H9 (cell line): ENCODE measurements at regions not wholly inside any gene's neighbourhood (a gene's known extent, or its start where the extent isn't known, plus 50 kb on each side); places are given as distances from the start of the nearest gene placed in this dataset.

Experiments used
- DNase-seq: peaks from one replicate; pipeline ENCODE4 v3.0.0-alpha.2; 2017
- H2AFZ ChIP-seq: one replicate; pipeline ENCODE4 v1.6.1; 2013; ENCODE audit warnings: mild to moderate bottlenecking, low read length, control low read depth, moderate library complexity
- H2AK5ac ChIP-seq: 2 replicates; pipeline ENCODE4 v1.6.1; 2013; ENCODE audit warnings: low read length, control low read depth, mixed read lengths; ENCODE audit not compliant: insufficient read length
- H2BK120ac ChIP-seq: one replicate; pipeline ENCODE4 v1.6.1; 2013; ENCODE audit warnings: low read depth, mild to moderate bottlenecking, low read length, control low read depth, inconsistent platforms; ENCODE audit not compliant: poor library complexity, severe bottlenecking
- H2BK12ac ChIP-seq: 2 replicates; pipeline ENCODE4 v1.6.1; 2013; ENCODE audit warnings: low read length, control low read depth, mixed read lengths, low read depth; ENCODE audit not compliant: insufficient read length
- H2BK15ac ChIP-seq: 2 replicates; pipeline ENCODE4 v1.6.1; 2013; ENCODE audit warnings: low read depth, low read length, control low read depth
- H2BK20ac ChIP-seq: one replicate; pipeline ENCODE4 v1.6.1; 2013; ENCODE audit warnings: low read depth, mild to moderate bottlenecking, low read length, control low read depth, inconsistent platforms; ENCODE audit not compliant: poor library complexity, severe bottlenecking
- H2BK5ac ChIP-seq: 2 replicates; pipeline ENCODE4 v1.6.1; 2013; ENCODE audit warnings: low read length, control low read depth, mixed read lengths; ENCODE audit not compliant: insufficient read length
- H3K14ac ChIP-seq: 2 replicates; pipeline ENCODE4 v1.6.1; 2013; ENCODE audit warnings: low read length, control low read depth; ENCODE audit not compliant: insufficient read depth
- H3K18ac ChIP-seq: 2 replicates; pipeline ENCODE4 v1.6.1; 2013; ENCODE audit warnings: low read depth, mild to moderate bottlenecking, mixed read lengths, low read length, control low read depth; ENCODE audit not compliant: insufficient read length
- H3K23ac ChIP-seq: 2 replicates; pipeline ENCODE4 v1.6.1; 2013; ENCODE audit warnings: low read length, control low read depth, mixed read lengths, low read depth; ENCODE audit not compliant: insufficient read length
- H3K23me2 ChIP-seq: 2 replicates; pipeline ENCODE4 v1.6.1; 2013; ENCODE audit warnings: low read depth, mild to moderate bottlenecking, mixed read lengths, low read length, control low read depth; ENCODE audit not compliant: insufficient read length, poor library complexity, severe bottlenecking
- H3K27ac ChIP-seq: 2 replicates; pipeline ENCODE4 v1.5.1; 2013; ENCODE audit warnings: low read length, control low read depth, mixed read lengths, low read depth; ENCODE audit not compliant: insufficient read length
- H3K27me3 ChIP-seq: 2 replicates; pipeline ENCODE4 v1.6.1; 2013; ENCODE audit warnings: low read length, control low read depth, inconsistent platforms; ENCODE audit not compliant: insufficient read depth
- H3K4ac ChIP-seq: 2 replicates; pipeline ENCODE4 v1.6.1; 2013; ENCODE audit warnings: low read depth, mild to moderate bottlenecking, control low read depth, inconsistent platforms, low read length, moderate library complexity
- H3K4me1 ChIP-seq: 2 replicates; pipeline ENCODE4 v1.6.1; 2013; ENCODE audit warnings: low read length, control low read depth, inconsistent platforms; ENCODE audit not compliant: insufficient read depth
- H3K4me2 ChIP-seq: 2 replicates; pipeline ENCODE4 v1.6.1; 2013; ENCODE audit warnings: low read length, control low read depth, mixed read lengths; ENCODE audit not compliant: insufficient read length, insufficient read depth
- H3K56ac ChIP-seq: 2 replicates; pipeline ENCODE4 v1.6.1; 2013; ENCODE audit warnings: low read depth, mild to moderate bottlenecking, mixed read lengths, low read length, control low read depth; ENCODE audit not compliant: insufficient read length
- H3K79me1 ChIP-seq: 2 replicates; pipeline ENCODE4 v1.6.1; 2013; ENCODE audit warnings: low read depth, mild to moderate bottlenecking, moderate library complexity, low read length, control low read depth, inconsistent platforms; ENCODE audit not compliant: insufficient read depth, poor library complexity, severe bottlenecking
- H3K79me2 ChIP-seq: 2 replicates; pipeline ENCODE4 v1.6.1; 2013; ENCODE audit warnings: low read length, control low read depth, inconsistent platforms; ENCODE audit not compliant: insufficient read depth
- H3K9ac ChIP-seq: 2 replicates; pipeline ENCODE4 v1.6.1; 2013; ENCODE audit warnings: low read length, control low read depth, mixed read lengths; ENCODE audit not compliant: insufficient read length; ENCODE audit errors: extremely low read depth
- H3K9me3 ChIP-seq: one replicate; pipeline ENCODE4 v1.6.1; 2013; ENCODE audit warnings: low read depth, low read length, inconsistent platforms; ENCODE audit not compliant: control insufficient read depth
- H3T11ph ChIP-seq: one replicate; pipeline ENCODE4 v1.6.1; 2013; ENCODE audit warnings: mild to moderate bottlenecking, low read length, control low read depth, inconsistent platforms
- H4K20me1 ChIP-seq: one replicate; pipeline ENCODE4 v1.6.1; 2013; ENCODE audit not compliant: control insufficient read depth, insufficient read length, insufficient read depth
- H4K5ac ChIP-seq: 2 replicates; pipeline ENCODE4 v1.6.1; 2013; ENCODE audit warnings: low read depth, mild to moderate bottlenecking, mixed read lengths, low read length, control low read depth; ENCODE audit not compliant: insufficient read length
- H4K8ac ChIP-seq: replicated peaks from 2 replicates; pipeline ENCODE4 v1.6.1; 2013; ENCODE audit warnings: low read length, control low read depth, mixed read lengths, low read depth; ENCODE audit not compliant: insufficient read length
- H4K91ac ChIP-seq: 2 replicates; pipeline ENCODE4 v1.6.1; 2013; ENCODE audit warnings: low read depth, mild to moderate bottlenecking, moderate library complexity, mixed read lengths, low read length, control low read depth; ENCODE audit not compliant: insufficient read length
- H3K27ac Mint-ChIP-seq, 3 experiments: 2 replicates in 2 of 3; 3 replicates in 1 of 3; pipeline ENCODE4 v1.8.0; 2020 to 2021; ENCODE audit warnings: mixed read lengths in 3 of 3, mild to moderate bottlenecking in 1 of 3, moderate library complexity in 1 of 3
- H3K27me3 Mint-ChIP-seq: 2 replicates; pipeline ENCODE4 v1.8.0; 2021; ENCODE audit warnings: low read depth, mild to moderate bottlenecking, moderate library complexity, mixed read lengths
- H3K36me3 Mint-ChIP-seq, 3 experiments: 2 replicates in 2 of 3; 3 replicates in 1 of 3; pipeline ENCODE4 v1.8.0; 2020 to 2021; ENCODE audit warnings: low read depth in 3 of 3, mixed read lengths in 3 of 3; ENCODE audit not compliant: insufficient read depth in 1 of 3
- H3K4me1 Mint-ChIP-seq, 2 experiments: 2 replicates each; pipeline ENCODE4 v1.8.0; 2020; ENCODE audit warnings: mixed read lengths in 2 of 2
- H3K4me3 Mint-ChIP-seq, 2 experiments: 2 replicates in 1 of 2; 3 replicates in 1 of 2; pipeline ENCODE4 v1.8.0; 2020 to 2021; ENCODE audit warnings: mild to moderate bottlenecking in 2 of 2, mixed read lengths in 2 of 2, moderate library complexity in 1 of 2
- H3K9me3 Mint-ChIP-seq, 2 experiments: 2 replicates in 1 of 2; 3 replicates in 1 of 2; pipeline ENCODE4 v1.8.0; 2020; ENCODE audit warnings: mild to moderate bottlenecking in 2 of 2, mixed read lengths in 2 of 2, moderate library complexity in 1 of 2
- WGBS: extraction: QIAGEN DNeasy Blood & Tissue Kit; methylation state at CpG from one replicate; pipeline ENCODE4 v1.1.7; 2013; ENCODE audit warnings: missing lambda C conversion rate, low lambda C conversion rate, mixed read lengths; ENCODE audit not compliant: insufficient read length; ENCODE audit errors: extremely low coverage; 5-methylcytosine and 5-hydroxymethylcytosine counted together
- TF ChIP-seq, protein P1 (sequence below): fragments of 200-600 bp; sonication (generic); conservative IDR thresholded peaks from 3 replicates; pipeline ENCODE4 v1.8.0; 2021; ENCODE audit warnings: antibody characterized with exemption, mild to moderate bottlenecking

GRCh38 chr5:125244531-125244930, 498.1 kb upstream of the ZNF608 start:
- H2AFZ ChIP-seq: no peak overlapping the region
- H3K4me2 ChIP-seq: no peak overlapping the region
- H3K18ac ChIP-seq: no peak overlapping the region
- H2BK20ac ChIP-seq: no peak overlapping the region
- no peak overlapping the region for H2BK5ac ChIP-seq
- Mint-ChIP-seq H3K4me3 (no peak overlapping the region), H3K27me3 (no peaks in the 10 kb centered on the region), H3K36me3 (peaks cover 3 to 41% (median 18%) of the 10 kb centered on the region in 3 experiments), H3K27ac (no peak overlapping the region), H3K4me1 (no peaks in the 10 kb centered on the region), H3K9me3 (peaks cover 11 to 16% of the 10 kb centered on the region in 2 experiments; a peak in 4 of 5 replicates)
- no peak overlapping the region for H2AK5ac ChIP-seq
- H3K4ac ChIP-seq: no peak overlapping the region
- H3K23me2 ChIP-seq: no peaks in the 10 kb centered on the region
- no peak overlapping the region for H3K56ac ChIP-seq
- H3K9ac ChIP-seq: no peak overlapping the region
- no peaks in the 10 kb centered on the region for H3K79me2 ChIP-seq
- no peak overlapping the region for H4K91ac ChIP-seq
- no peak overlapping the region for H2BK120ac ChIP-seq
- no CpG with 5 or more reads among the region's 2 CpGs for WGBS
- H3K27ac ChIP-seq: no peak overlapping the region
- H3K23ac ChIP-seq: no peak overlapping the region
- H4K8ac ChIP-seq: no peak overlapping the region
- H3K27me3 ChIP-seq: no peaks in the 10 kb centered on the region
- DNase-seq: no peak
- TF ChIP-seq, protein P1, sequence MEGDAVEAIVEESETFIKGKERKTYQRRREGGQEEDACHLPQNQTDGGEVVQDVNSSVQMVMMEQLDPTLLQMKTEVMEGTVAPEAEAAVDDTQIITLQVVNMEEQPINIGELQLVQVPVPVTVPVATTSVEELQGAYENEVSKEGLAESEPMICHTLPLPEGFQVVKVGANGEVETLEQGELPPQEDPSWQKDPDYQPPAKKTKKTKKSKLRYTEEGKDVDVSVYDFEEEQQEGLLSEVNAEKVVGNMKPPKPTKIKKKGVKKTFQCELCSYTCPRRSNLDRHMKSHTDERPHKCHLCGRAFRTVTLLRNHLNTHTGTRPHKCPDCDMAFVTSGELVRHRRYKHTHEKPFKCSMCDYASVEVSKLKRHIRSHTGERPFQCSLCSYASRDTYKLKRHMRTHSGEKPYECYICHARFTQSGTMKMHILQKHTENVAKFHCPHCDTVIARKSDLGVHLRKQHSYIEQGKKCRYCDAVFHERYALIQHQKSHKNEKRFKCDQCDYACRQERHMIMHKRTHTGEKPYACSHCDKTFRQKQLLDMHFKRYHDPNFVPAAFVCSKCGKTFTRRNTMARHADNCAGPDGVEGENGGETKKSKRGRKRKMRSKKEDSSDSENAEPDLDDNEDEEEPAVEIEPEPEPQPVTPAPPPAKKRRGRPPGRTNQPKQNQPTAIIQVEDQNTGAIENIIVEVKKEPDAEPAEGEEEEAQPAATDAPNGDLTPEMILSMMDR: no peak
- no peaks in the 10 kb centered on the region for H3K79me1 ChIP-seq
- no peaks in the 10 kb centered on the region for H3K4me1 ChIP-seq
- no peak overlapping the region for H2BK15ac ChIP-seq
- no peak overlapping the region for H2BK12ac ChIP-seq
- no peak overlapping the region for H3K14ac ChIP-seq
- H3K9me3 ChIP-seq: no peaks in the 10 kb centered on the region
- no peak overlapping the region for H4K5ac ChIP-seq
- H3T11ph ChIP-seq: no peak overlapping the region
- no peaks in the 10 kb centered on the region for H4K20me1 ChIP-seq
